Mesothelial cell of epicardium (in vitro differentiated cells): ENCODE measurements at regions not wholly inside any gene's neighbourhood (a gene's known extent, or its start where the extent isn't known, plus 50 kb on each side); places are given as distances from the start of the nearest gene placed in this dataset.

Experiments
- DNase-seq, 2 experiments: peaks; one replicate each; pipeline ENCODE4 v3.0.0; 2021; ENCODE audit warnings: low spot score in 2 of 2; ENCODE audit not compliant: unreplicated experiment in 2 of 2
- H3K27ac Mint-ChIP-seq: 2 replicates; pipeline ENCODE4 v1.8.0; 2021; ENCODE audit warnings: mixed read lengths
- H3K27me3 Mint-ChIP-seq: 2 replicates; pipeline ENCODE4 v1.8.0; 2021; ENCODE audit warnings: low read depth, mixed read lengths
- H3K36me3 Mint-ChIP-seq: 2 replicates; pipeline ENCODE4 v1.8.0; 2021; ENCODE audit warnings: mixed read lengths
- H3K4me1 Mint-ChIP-seq: 2 replicates; pipeline ENCODE4 v1.8.0; 2021; ENCODE audit warnings: mixed read lengths
- H3K4me3 Mint-ChIP-seq: 2 replicates; pipeline ENCODE4 v1.8.0; 2021; ENCODE audit warnings: mild to moderate bottlenecking, moderate library complexity, mixed read lengths
- H3K9me3 Mint-ChIP-seq: 2 replicates; pipeline ENCODE4 v1.8.0; 2021; ENCODE audit warnings: mixed read lengths
- CTCF ChIP-seq: fragments of 200-600 bp; sonication (generic); IDR thresholded peaks from one replicate; pipeline ENCODE4 v1.5.0; 2021; ENCODE audit warnings: antibody characterized with exemption; ENCODE audit not compliant: unreplicated experiment

- no peaks in the 10 kb centered on the region for H3K36me3 Mint-ChIP-seq
- H3K9me3 Mint-ChIP-seq, result peaks cover 55% of the 10 kb centered on the region
- DNase-seq, result no peak
- H3K27ac Mint-ChIP-seq, result no peak overlapping the region
- H3K4me1 Mint-ChIP-seq, result no peaks in the 10 kb centered on the region
- no peaks in the 10 kb centered on the region for H3K27me3 Mint-ChIP-seq
- H3K4me3 Mint-ChIP-seq, result no peak overlapping the region
- no peak for TF ChIP-seq CTCF
Measured at GRCh38 chrX:80223982-80224579, 196.2 kb upstream of the TENT5D start.

GRCh38 chrX:80229626-80230025 is 190.6 kb upstream of the TENT5D start:
- Mint-ChIP-seq H3K27ac (no peak overlapping the region), H3K36me3 (no peaks in the 10 kb centered on the region), H3K9me3 (peaks cover 46% of the 10 kb centered on the region), H3K4me3 (no peak overlapping the region), H3K27me3 (no peaks in the 10 kb centered on the region), H3K4me1 (no peaks in the 10 kb centered on the region)
- TF ChIP-seq CTCF, result no peak
- no peak for DNase-seq

GRCh38 chrX:80237072-80237471 is 183.2 kb upstream of the TENT5D start:
- DNase-seq, result no peak
- H3K4me1 Mint-ChIP-seq, result no peaks in the 10 kb centered on the region
- no peaks in the 10 kb centered on the region for H3K36me3 Mint-ChIP-seq
- H3K27ac Mint-ChIP-seq, result no peak overlapping the region
- no peak overlapping the region for H3K4me3 Mint-ChIP-seq
- peaks cover 37% of the 10 kb centered on the region for H3K9me3 Mint-ChIP-seq
- H3K27me3 Mint-ChIP-seq, result no peaks in the 10 kb centered on the region
- peak; percentile 20 for TF ChIP-seq CTCF

GRCh38 chrX:80246271-80246670 is 174.0 kb upstream of the TENT5D start:
- no peak overlapping the region for H3K27ac Mint-ChIP-seq
- H3K4me3 Mint-ChIP-seq, result no peak overlapping the region
- no peak for DNase-seq
- no peaks in the 10 kb centered on the region for H3K27me3 Mint-ChIP-seq
- no peak for TF ChIP-seq CTCF
- H3K9me3 Mint-ChIP-seq, result peaks cover 19% of the 10 kb centered on the region
- no peaks in the 10 kb centered on the region for H3K4me1 Mint-ChIP-seq
- H3K36me3 Mint-ChIP-seq, result no peaks in the 10 kb centered on the region

- Mint-ChIP-seq H3K4me1 (no peaks in the 10 kb centered on the region), H3K9me3 (peaks cover 15% of the 10 kb centered on the region), H3K4me3 (no peak overlapping the region), H3K36me3 (no peaks in the 10 kb centered on the region), H3K27me3 (no peaks in the 10 kb centered on the region), H3K27ac (no peak overlapping the region)
- no peak for DNase-seq
- TF ChIP-seq CTCF, result no peak
Measured at GRCh38 chrX:80266287-80266686, 154.0 kb upstream of the TENT5D start.

GRCh38 chrX:80266979-80267378 is 153.3 kb upstream of the TENT5D start:
- H3K9me3 Mint-ChIP-seq, result peaks cover 14% of the 10 kb centered on the region
- no peaks in the 10 kb centered on the region for H3K4me1 Mint-ChIP-seq
- no peaks in the 10 kb centered on the region for H3K36me3 Mint-ChIP-seq
- H3K27ac Mint-ChIP-seq, result no peak overlapping the region
- no peak overlapping the region for H3K4me3 Mint-ChIP-seq
- TF ChIP-seq CTCF, result no peak
- no peak for DNase-seq
- no peaks in the 10 kb centered on the region for H3K27me3 Mint-ChIP-seq
